Gastroesophageal sphincter (tissue), 3 donors: ENCODE measurements at regions not wholly inside any gene's neighbourhood (a gene's known extent, or its start where the extent isn't known, plus 50 kb on each side); places are given as distances from the start of the nearest gene placed in this dataset.

Experiments
- CTCF ChIP-seq, 4 experiments: fragments of 200-600 bp in 2 of 4; fragments of 450-650 bp in 2 of 4; sonication (generic) in 1 of 4; IDR thresholded peaks; one replicate each; pipeline ENCODE4 v1.5.1; 2017 to 2019; ENCODE audit warnings: antibody characterized with exemption in 4 of 4, mild to moderate bottlenecking in 2 of 4, moderate library complexity in 2 of 4
- EP300 ChIP-seq: sonication (generic); formaldehyde crosslinking; IDR thresholded peaks from one replicate; pipeline ENCODE4 v1.6.1; 2017; ENCODE audit warnings: antibody characterized with exemption, mild to moderate bottlenecking
- POLR2A ChIP-seq, 2 donors: fragments of 450-650 bp; IDR thresholded peaks; one replicate each; pipeline ENCODE4 v1.6.1; 2017; ENCODE audit warnings: antibody characterized with exemption in 2 of 2, mild to moderate bottlenecking in 2 of 2, moderate library complexity in 1 of 2
- POLR2AphosphoS5 ChIP-seq: sonication (generic); formaldehyde crosslinking; IDR thresholded peaks from one replicate; pipeline ENCODE4 v1.6.1; 2017; ENCODE audit warnings: antibody characterized with exemption

GRCh38 chr14:29444805-29445204 is 482.8 kb downstream of the PRKD1 start:
- TF ChIP-seq CTCF (IDR thresholded peaks at IDR 0.05) (no peak), POLR2AphosphoS5 (no peak), POLR2A (IDR thresholded peaks at IDR 0.05) (no peak), EP300 (no peak)
